ENCODE measurements at regions not wholly inside any gene's neighbourhood (a gene's known extent, or its start where the extent isn't known, plus 50 kb on each side); places are given as distances from the start of the nearest gene placed in this dataset.

GRCh38 chr4:189409158-189409557, 531.5 kb upstream of the FRG1 start:
- Histone ChIP-seq H3K36me3 (ENCODE audit: control insufficient read depth, insufficient read depth, low read length) (no peaks in the 10 kb centered on the region), H3K27ac (ENCODE audit: low read length) (no peak overlapping the region), H3K4me3 (ENCODE audit: low read length) (no peak overlapping the region), H3K27me3 (ENCODE audit: control insufficient read depth, insufficient read depth, low read length) (no peaks in the 10 kb centered on the region), H3K9me3 (replicated peaks; ENCODE audit: control insufficient read depth, low read depth, low read length) (peaks cover 6% of the 10 kb centered on the region), H3K4me1 (ENCODE audit: control insufficient read depth, insufficient read depth, low read length) (no peaks in the 10 kb centered on the region)
- DNase-seq: no peak
- no CpG with 5 or more reads among the region's 6 CpGs for WGBS (ENCODE audit: insufficient coverage)

GRCh38 chr4:189414021-189414420, 526.7 kb upstream of the FRG1 start:
- no peak overlapping the region for H3K4me3 ChIP-seq (ENCODE audit: low read length)
- H3K27ac ChIP-seq (ENCODE audit: low read length): no peak overlapping the region
- DNase-seq: no peak
- H3K4me1 ChIP-seq (ENCODE audit: control insufficient read depth, insufficient read depth, low read length): no peaks in the 10 kb centered on the region
- H3K36me3 ChIP-seq (ENCODE audit: control insufficient read depth, insufficient read depth, low read length): no peaks in the 10 kb centered on the region
- 84% methylated on average over 3 of the region's 4 CpGs for WGBS (ENCODE audit: insufficient coverage)
- peaks cover 2% of the 10 kb centered on the region for H3K9me3 ChIP-seq (replicated peaks; ENCODE audit: control insufficient read depth, low read depth, low read length)
- no peaks in the 10 kb centered on the region for H3K27me3 ChIP-seq (ENCODE audit: control insufficient read depth, insufficient read depth, low read length)

- H3K4me3 ChIP-seq (ENCODE audit: low read length): no peak overlapping the region
- no peaks in the 10 kb centered on the region for H3K9me3 ChIP-seq (replicated peaks; ENCODE audit: control insufficient read depth, low read depth, low read length)
- WGBS (ENCODE audit: insufficient coverage): 44% methylated on average over 6 of the region's 10 CpGs
- no peaks in the 10 kb centered on the region for H3K36me3 ChIP-seq (ENCODE audit: control insufficient read depth, insufficient read depth, low read length)
- no peaks in the 10 kb centered on the region for H3K27me3 ChIP-seq (ENCODE audit: control insufficient read depth, insufficient read depth, low read length)
- peaks cover 6% of the 10 kb centered on the region for H3K4me1 ChIP-seq (ENCODE audit: control insufficient read depth, insufficient read depth, low read length)
- peak; percentile 2 for DNase-seq
- H3K27ac ChIP-seq (ENCODE audit: low read length): no peak overlapping the region
These were observed 520.1 kb upstream of the FRG1 start for GRCh38 chr4:189420572-189420971.

- 69% methylated on average over 3 of the region's 3 CpGs for WGBS (ENCODE audit: insufficient coverage)
- no peaks in the 10 kb centered on the region for H3K36me3 ChIP-seq (ENCODE audit: control insufficient read depth, insufficient read depth, low read length)
- DNase-seq: no peak
These were observed 504.5 kb upstream of the FRG1 start for GRCh38 chr4:189436207-189436606.

GRCh38 chr4:189440716-189441115, 500.0 kb upstream of the FRG1 start:
- Histone ChIP-seq H3K36me3 (ENCODE audit: control insufficient read depth, insufficient read depth, low read length) (no peaks in the 10 kb centered on the region), H3K27me3 (ENCODE audit: control insufficient read depth, insufficient read depth, low read length) (no peaks in the 10 kb centered on the region), H3K4me3 (ENCODE audit: low read length) (no peak overlapping the region), H3K4me1 (ENCODE audit: control insufficient read depth, insufficient read depth, low read length) (no peaks in the 10 kb centered on the region), H3K9me3 (replicated peaks; ENCODE audit: control insufficient read depth, low read depth, low read length) (peaks cover 2% of the 10 kb centered on the region), H3K27ac (ENCODE audit: low read length) (no peak overlapping the region)
- WGBS (ENCODE audit: insufficient coverage): 100% methylated on average over 1 of the region's 4 CpGs
- no peak for DNase-seq

More at GRCh38 chr4:189436207-189436606, 504.5 kb upstream of the FRG1 start:
- H3K9me3 ChIP-seq (replicated peaks; ENCODE audit: control insufficient read depth, low read depth, low read length): peaks cover 2% of the 10 kb centered on the region
- no peak overlapping the region for H3K4me3 ChIP-seq (ENCODE audit: low read length)
- H3K27ac ChIP-seq (ENCODE audit: low read length): no peak overlapping the region
- no peaks in the 10 kb centered on the region for H3K4me1 ChIP-seq (ENCODE audit: control insufficient read depth, insufficient read depth, low read length)
- H3K27me3 ChIP-seq (ENCODE audit: control insufficient read depth, insufficient read depth, low read length): no peaks in the 10 kb centered on the region

- H3K9me3 ChIP-seq (replicated peaks; ENCODE audit: control insufficient read depth, low read depth, low read length): no peaks in the 10 kb centered on the region
- peak; percentile 27 for DNase-seq
- WGBS (ENCODE audit: insufficient coverage): 71% methylated on average over 4 of the region's 6 CpGs
These were observed 497.3 kb upstream of the FRG1 start for GRCh38 chr4:189443341-189443740.

GRCh38 chr4:189445613-189446012, 495.1 kb upstream of the FRG1 start:
- Histone ChIP-seq H3K4me3 (ENCODE audit: low read length) (no peak overlapping the region), H3K27ac (ENCODE audit: low read length) (no peak overlapping the region), H3K27me3 (ENCODE audit: control insufficient read depth, insufficient read depth, low read length) (no peaks in the 10 kb centered on the region), H3K9me3 (replicated peaks; ENCODE audit: control insufficient read depth, low read depth, low read length) (no peaks in the 10 kb centered on the region), H3K4me1 (ENCODE audit: control insufficient read depth, insufficient read depth, low read length) (no peaks in the 10 kb centered on the region), H3K36me3 (ENCODE audit: control insufficient read depth, insufficient read depth, low read length) (no peaks in the 10 kb centered on the region)
- DNase-seq: peak; percentile 33

More at GRCh38 chr4:189443341-189443740, 497.3 kb upstream of the FRG1 start:
- no peak overlapping the region for H3K27ac ChIP-seq (ENCODE audit: low read length)
- H3K4me3 ChIP-seq (ENCODE audit: low read length): no peak overlapping the region
- H3K4me1 ChIP-seq (ENCODE audit: control insufficient read depth, insufficient read depth, low read length): no peaks in the 10 kb centered on the region
- H3K27me3 ChIP-seq (ENCODE audit: control insufficient read depth, insufficient read depth, low read length): no peaks in the 10 kb centered on the region
- no peaks in the 10 kb centered on the region for H3K36me3 ChIP-seq (ENCODE audit: control insufficient read depth, insufficient read depth, low read length)

GRCh38 chr4:189463734-189464133, 476.9 kb upstream of the FRG1 start:
- Histone ChIP-seq H3K27ac (ENCODE audit: low read length) (no peak overlapping the region), H3K36me3 (ENCODE audit: control insufficient read depth, insufficient read depth, low read length) (no peaks in the 10 kb centered on the region)
- WGBS (ENCODE audit: insufficient coverage): 79% methylated on average over 8 of the region's 12 CpGs

GRCh38 chr4:189494407-189494806, 446.3 kb upstream of the FRG1 start:
- Histone ChIP-seq H3K9me3 (replicated peaks; ENCODE audit: control insufficient read depth, low read depth, low read length) (no peaks in the 10 kb centered on the region), H3K36me3 (ENCODE audit: control insufficient read depth, insufficient read depth, low read length) (no peaks in the 10 kb centered on the region), H3K27ac (ENCODE audit: low read length) (no peak overlapping the region), H3K4me1 (ENCODE audit: control insufficient read depth, insufficient read depth, low read length) (no peaks in the 10 kb centered on the region), H3K4me3 (ENCODE audit: low read length) (no peak overlapping the region), H3K27me3 (ENCODE audit: control insufficient read depth, insufficient read depth, low read length) (no peaks in the 10 kb centered on the region)
- peak; percentile 93 for DNase-seq
- no CpG with 5 or more reads among the region's 2 CpGs for WGBS (ENCODE audit: insufficient coverage)

More at GRCh38 chr4:189463734-189464133, 476.9 kb upstream of the FRG1 start:
- DNase-seq: no peak
- H3K4me1 ChIP-seq (ENCODE audit: control insufficient read depth, insufficient read depth, low read length): no peaks in the 10 kb centered on the region
- no peaks in the 10 kb centered on the region for H3K27me3 ChIP-seq (ENCODE audit: control insufficient read depth, insufficient read depth, low read length)
- H3K4me3 ChIP-seq (ENCODE audit: low read length): no peak overlapping the region
- peaks cover 2% of the 10 kb centered on the region for H3K9me3 ChIP-seq (replicated peaks; ENCODE audit: control insufficient read depth, low read depth, low read length)

GRCh38 chr4:189497516-189497915, 443.2 kb upstream of the FRG1 start:
- no peak overlapping the region for H3K4me3 ChIP-seq (ENCODE audit: low read length)
- H3K36me3 ChIP-seq (ENCODE audit: control insufficient read depth, insufficient read depth, low read length): no peaks in the 10 kb centered on the region
- WGBS (ENCODE audit: insufficient coverage): 56% methylated on average over 6 of the region's 6 CpGs
- H3K27me3 ChIP-seq (ENCODE audit: control insufficient read depth, insufficient read depth, low read length): peaks cover 2% of the 10 kb centered on the region
- H3K9me3 ChIP-seq (replicated peaks; ENCODE audit: control insufficient read depth, low read depth, low read length): no peaks in the 10 kb centered on the region
- DNase-seq: no peak
- H3K27ac ChIP-seq (ENCODE audit: low read length): no peak overlapping the region
- no peaks in the 10 kb centered on the region for H3K4me1 ChIP-seq (ENCODE audit: control insufficient read depth, insufficient read depth, low read length)

GRCh38 chr4:189497996-189498395, 442.7 kb upstream of the FRG1 start:
- H3K4me1 ChIP-seq (ENCODE audit: control insufficient read depth, insufficient read depth, low read length): no peaks in the 10 kb centered on the region
- H3K4me3 ChIP-seq (ENCODE audit: low read length): no peak overlapping the region
- H3K9me3 ChIP-seq (replicated peaks; ENCODE audit: control insufficient read depth, low read depth, low read length): no peaks in the 10 kb centered on the region
- H3K27ac ChIP-seq (ENCODE audit: low read length): no peak overlapping the region
- H3K27me3 ChIP-seq (ENCODE audit: control insufficient read depth, insufficient read depth, low read length): peaks cover 2% of the 10 kb centered on the region
- no peaks in the 10 kb centered on the region for H3K36me3 ChIP-seq (ENCODE audit: control insufficient read depth, insufficient read depth, low read length)
- no peak for DNase-seq
- WGBS (ENCODE audit: insufficient coverage): 84% methylated on average over 9 of the region's 10 CpGs
